HG03575 (cell line): ENCODE measurements at regions not wholly inside any gene's neighbourhood (a gene's known extent, or its start where the extent isn't known, plus 50 kb on each side); places are given as distances from the start of the nearest gene placed in this dataset.

Experiments
- ATAC-seq: cut with Tn5 transposase; IDR thresholded peaks from one replicate; pipeline ENCODE4 v1.9.1; 2021; ENCODE audit not compliant: unreplicated experiment, insufficient number of reproducible peaks, low FRiP score; ENCODE audit errors: extremely low read depth

DNA sequence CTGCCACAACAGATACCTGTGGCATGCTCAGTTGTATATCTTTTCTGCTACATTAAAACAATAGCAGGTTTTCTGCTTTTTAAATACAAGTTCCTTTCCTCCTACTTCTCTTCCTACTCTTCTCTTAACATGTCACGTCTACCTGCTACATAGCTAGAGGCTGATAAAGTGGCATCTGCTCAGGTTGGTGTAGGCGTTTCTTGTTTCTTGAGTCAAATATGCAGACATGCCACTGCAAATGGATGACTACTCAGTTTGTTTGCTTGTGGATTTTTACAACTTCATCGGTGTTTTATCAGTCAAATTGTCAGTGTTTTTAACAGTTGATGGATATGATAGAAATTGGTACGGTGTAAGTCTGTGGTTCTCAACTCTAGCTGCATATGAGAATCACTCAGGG, 525.7 kb downstream of the TLE4 start:
- ATAC-seq = no peak

- no peak for ATAC-seq
Observed at GRCh38 chr9:80094176-80094771, 522.5 kb downstream of the TLE4 start.

DNA sequence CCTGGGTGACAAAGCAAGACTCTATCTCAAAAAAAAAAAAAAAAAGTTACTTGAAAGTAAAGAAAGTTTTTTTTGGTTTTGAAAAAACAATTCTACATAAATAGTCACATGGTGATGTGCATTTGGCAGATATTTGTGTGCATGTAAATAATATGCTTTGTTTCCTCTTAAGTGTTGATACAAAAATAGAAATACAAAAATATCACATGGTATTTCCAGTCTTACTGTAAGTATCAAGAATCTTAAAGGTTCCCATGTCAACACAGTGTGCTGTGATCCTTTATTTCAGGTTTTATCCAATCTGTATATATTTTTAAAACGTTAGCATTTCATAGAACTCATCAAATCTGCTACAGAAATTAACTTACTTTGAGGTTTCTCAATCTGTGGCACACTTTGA, 521.9 kb downstream of the TLE4 start:
- no peak for ATAC-seq

GRCh38 chr9:80091526-80091925, 519.8 kb downstream of the TLE4 start:
- ATAC-seq = no peak

GRCh38 chr9:80090317-80090716, 518.6 kb downstream of the TLE4 start:
- no peak for ATAC-seq

GRCh38 chr9:80086822-80087345, 515.1 kb downstream of the TLE4 start:
- no peak for ATAC-seq

GRCh38 chr9:80086386-80086785, 514.6 kb downstream of the TLE4 start:
- no peak for ATAC-seq

DNA sequence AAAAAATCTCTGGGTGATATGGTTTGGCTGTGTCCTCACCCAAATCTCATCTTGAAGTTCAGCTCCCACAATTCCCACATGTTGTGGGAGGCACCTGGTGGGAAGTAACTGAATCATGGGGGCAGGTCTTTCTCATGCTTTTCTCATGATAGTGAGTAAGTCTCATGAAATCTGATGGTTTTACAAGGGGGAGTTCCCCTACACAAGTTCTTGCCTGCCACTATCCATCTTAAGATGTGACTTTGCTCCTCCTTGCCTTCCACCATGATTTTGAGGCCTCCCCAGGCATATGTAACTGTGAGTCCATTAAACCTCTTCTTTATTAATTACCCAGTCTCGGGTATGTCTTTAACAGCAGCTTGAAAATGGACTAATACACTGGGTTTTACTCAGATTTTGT, 513.9 kb downstream of the TLE4 start:
- no peak for ATAC-seq

- ATAC-seq = no peak
Observed at GRCh38 chr9:80082213-80082612, 510.4 kb downstream of the TLE4 start.

DNA sequence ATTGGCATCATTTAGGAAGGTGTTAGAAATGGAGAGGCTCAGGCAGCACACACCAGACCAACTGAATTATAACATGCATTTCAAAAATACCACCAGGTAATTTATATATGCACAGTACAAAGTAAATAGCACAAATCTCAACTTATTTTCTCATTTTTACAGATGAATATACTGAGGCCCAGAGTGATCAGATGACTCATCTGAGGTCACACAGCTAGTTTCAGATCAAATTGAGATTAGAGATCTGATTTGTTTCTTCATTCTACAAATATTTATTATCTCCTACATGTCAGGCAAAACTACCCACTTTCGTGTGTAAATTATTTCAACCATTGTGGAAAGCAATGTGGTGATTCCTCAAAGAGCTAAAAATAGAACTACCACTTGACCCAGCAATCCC, 507.1 kb downstream of the TLE4 start:
- ATAC-seq = no peak

GRCh38 chr9:80077059-80077458, 505.3 kb downstream of the TLE4 start:
- no peak for ATAC-seq

DNA sequence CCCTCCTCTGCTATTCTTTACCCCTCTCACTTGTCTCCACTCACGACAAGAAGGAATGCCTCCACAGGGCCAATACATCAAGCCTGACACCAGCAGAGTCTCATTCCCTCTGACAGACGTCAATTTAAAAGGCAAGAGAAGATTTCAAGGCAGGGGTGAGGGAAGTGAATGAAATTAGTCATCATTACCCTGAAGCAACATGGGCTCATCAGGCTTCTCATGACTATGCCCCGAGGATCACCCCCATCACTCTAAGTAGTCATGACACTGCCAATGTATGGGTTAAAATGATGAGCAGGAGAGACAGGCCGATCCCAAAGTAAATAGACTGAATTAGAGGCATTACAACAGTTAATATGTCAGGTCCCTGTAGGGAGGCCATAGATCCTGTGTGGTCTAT, 504.4 kb downstream of the TLE4 start:
- ATAC-seq = no peak

- ATAC-seq = no peak
Observed at GRCh38 chr9:80074439-80074838, 502.7 kb downstream of the TLE4 start.

GRCh38 chr9:80072451-80072850, 500.7 kb downstream of the TLE4 start:
- no peak for ATAC-seq

DNA sequence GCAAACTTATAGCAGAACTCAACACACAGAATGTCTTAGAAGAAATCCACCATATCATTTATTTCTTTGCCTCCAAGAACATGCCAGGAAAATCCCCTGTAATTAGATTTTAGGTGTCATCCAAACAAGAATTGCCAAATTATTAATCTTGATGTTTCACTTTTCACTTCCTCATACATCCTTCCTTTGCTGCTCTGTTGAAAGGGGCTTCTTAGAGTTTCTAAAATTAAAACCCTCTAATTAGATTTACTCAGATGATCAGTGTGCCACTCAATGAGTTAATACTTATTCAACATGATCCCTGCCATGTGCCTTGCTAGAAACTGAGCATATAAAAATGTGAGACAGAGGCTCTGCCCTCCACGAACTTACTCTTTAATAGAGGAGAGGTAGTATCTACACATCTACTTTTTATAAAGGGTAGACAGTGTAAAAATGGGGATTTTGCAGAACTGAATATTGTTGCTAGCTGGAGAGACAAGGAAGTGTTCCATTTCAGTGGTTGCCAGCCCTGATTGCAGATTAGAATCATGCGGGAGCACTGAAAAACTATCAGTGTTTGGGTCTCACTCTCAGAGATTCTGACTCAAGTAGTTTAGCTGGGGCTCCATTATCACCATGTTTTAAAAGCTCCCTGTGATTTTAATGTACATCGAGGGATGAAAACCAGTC, 498.4 kb downstream of the TLE4 start:
- ATAC-seq = no peak

- no peak for ATAC-seq
Observed at GRCh38 chr9:80066931-80067330, 495.2 kb downstream of the TLE4 start.

DNA sequence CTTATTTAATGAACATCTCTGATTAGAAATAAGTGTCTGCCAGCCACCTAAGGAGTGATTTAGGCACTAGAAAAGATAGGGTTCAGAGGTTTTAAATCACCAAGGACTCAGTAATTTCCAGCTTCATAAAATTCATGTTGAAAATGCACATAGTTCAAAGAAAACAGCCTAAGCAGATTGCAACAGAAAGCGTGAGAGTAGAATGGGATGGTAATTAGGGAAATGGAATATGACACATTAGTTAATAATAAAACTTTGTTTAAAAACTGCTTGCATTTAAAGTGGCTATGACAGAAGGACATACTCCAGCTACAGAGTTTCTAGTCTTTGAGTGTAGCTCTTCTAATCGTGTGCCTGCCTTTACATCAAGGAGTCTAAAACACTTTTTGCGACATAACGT, 490.8 kb downstream of the TLE4 start:
- ATAC-seq = no peak

- ATAC-seq = no peak
Observed at GRCh38 chr9:80061940-80062339, 490.2 kb downstream of the TLE4 start.

- no peak for ATAC-seq
Observed at GRCh38 chr9:80061096-80061495, 489.3 kb downstream of the TLE4 start.

DNA sequence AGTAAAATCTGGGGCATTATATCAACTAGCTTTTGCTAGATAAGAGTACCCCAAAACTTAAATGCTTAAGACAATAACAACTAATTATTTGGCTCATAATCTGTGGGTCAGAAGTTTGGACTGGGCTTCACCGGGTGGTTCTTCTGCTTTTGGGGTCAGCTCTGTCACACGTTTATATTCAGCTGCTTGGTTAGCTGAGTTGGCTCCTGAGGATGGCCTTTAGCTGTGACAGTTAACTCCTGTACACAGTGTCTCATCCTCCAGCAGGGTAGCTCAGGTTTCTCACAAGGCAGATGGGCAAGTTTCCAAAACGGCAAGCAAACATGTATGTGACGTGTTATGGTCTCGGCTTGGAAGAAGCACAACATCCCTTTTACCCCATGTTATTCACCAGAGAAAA, 488.2 kb downstream of the TLE4 start:
- ATAC-seq = no peak

DNA sequence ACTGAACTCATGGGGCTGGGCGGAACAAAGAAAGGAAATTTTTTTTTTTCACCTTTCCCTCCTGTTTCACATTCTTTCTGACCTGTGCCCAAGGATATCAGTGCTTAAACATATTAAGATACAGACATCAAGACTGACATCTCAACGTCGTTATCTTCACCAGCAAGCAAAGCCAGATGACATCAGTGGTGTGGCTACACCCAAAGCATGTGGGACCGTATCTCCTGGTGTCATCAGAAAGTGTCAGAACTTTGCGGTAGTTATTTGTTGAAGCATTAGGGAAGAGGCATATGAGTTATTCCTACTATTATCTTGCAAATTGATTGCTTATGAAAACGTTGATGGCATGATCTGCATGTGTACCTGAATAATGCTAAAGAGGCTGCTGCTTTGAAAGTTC, 487.4 kb downstream of the TLE4 start:
- ATAC-seq = no peak
